ENCODE measurements at regions not wholly inside any gene's neighbourhood (a gene's known extent, or its start where the extent isn't known, plus 50 kb on each side); places are given as distances from the start of the nearest gene placed in this dataset.

GRCh38 chr22:48179571-48180546, 1417.4 kb downstream of the TBC1D22A start:
- no peak overlapping the region for H3K4me3 ChIP-seq
- WGBS, 2 donors: 86 to 87% methylated on average over 15 of the region's 15 CpGs
- DNase-seq: no peak
- no peak for TF ChIP-seq CTCF (IDR thresholded peaks at IDR 0.05)
- TF ChIP-seq EP300 (IDR thresholded peaks at IDR 0.05): no peak
- TF ChIP-seq POLR2A (IDR thresholded peaks at IDR 0.05): no peak
- no peaks in the 10 kb centered on the region for H3K9me3 ChIP-seq
- H3K36me3 ChIP-seq: no peaks in the 10 kb centered on the region
- H3K27me3 ChIP-seq: no peaks in the 10 kb centered on the region
- H3K4me1 ChIP-seq: no peaks in the 10 kb centered on the region
- no peak overlapping the region for H3K27ac ChIP-seq
- intact Hi-C loops (cut with DNase I): no loop called here

- Histone ChIP-seq H3K27ac (no peak overlapping the region), H3K9me3 (no peaks in the 10 kb centered on the region), H3K27me3 (no peaks in the 10 kb centered on the region), H3K36me3 (no peaks in the 10 kb centered on the region), H3K4me1 (no peaks in the 10 kb centered on the region), H3K4me3 (no peak overlapping the region)
- 92 to 95% methylated on average over 7 of the region's 7 CpGs for WGBS, 2 donors
- DNase-seq: no peak
- intact Hi-C loops (cut with DNase I): no loop called here
- no peak for TF ChIP-seq CTCF (IDR thresholded peaks at IDR 0.05)
- TF ChIP-seq POLR2AphosphoS5 (IDR thresholded peaks at IDR 0.05): no peak
- TF ChIP-seq POLR2A (IDR thresholded peaks at IDR 0.05): no peak
- TF ChIP-seq EP300 (IDR thresholded peaks at IDR 0.05): no peak
These were observed 1416.1 kb downstream of the TBC1D22A start for GRCh38 chr22:48178536-48178935.

GRCh38 chr22:48177631-48178030, 1415.2 kb downstream of the TBC1D22A start:
- H3K9me3 ChIP-seq: no peaks in the 10 kb centered on the region
- intact Hi-C loops (cut with DNase I): no loop called here
- no peak for DNase-seq
- no peak overlapping the region for H3K4me3 ChIP-seq
- no peaks in the 10 kb centered on the region for H3K36me3 ChIP-seq
- TF ChIP-seq POLR2A (IDR thresholded peaks at IDR 0.05): no peak
- no peak for TF ChIP-seq POLR2AphosphoS5 (IDR thresholded peaks at IDR 0.05)
- no peaks in the 10 kb centered on the region for H3K27me3 ChIP-seq
- 92% methylated on average over 5 of the region's 5 CpGs for WGBS, 2 donors
- no peak overlapping the region for H3K27ac ChIP-seq
- H3K4me1 ChIP-seq: no peaks in the 10 kb centered on the region

- no peak overlapping the region for H3K4me3 ChIP-seq
- no peaks in the 10 kb centered on the region for H3K27me3 ChIP-seq
- H3K27ac ChIP-seq: no peak overlapping the region
- H3K9me3 ChIP-seq: no peaks in the 10 kb centered on the region
- TF ChIP-seq EP300 (IDR thresholded peaks at IDR 0.05) (no peak), CTCF (IDR thresholded peaks at IDR 0.05) (no peak)
- H3K36me3 ChIP-seq: no peaks in the 10 kb centered on the region
- WGBS, 2 donors: 87 to 93% methylated on average over 2 of the region's 2 CpGs
- no peaks in the 10 kb centered on the region for H3K4me1 ChIP-seq
- intact Hi-C loops (cut with DNase I): no loop called here
- DNase-seq: no peak
These were observed 1413.3 kb downstream of the TBC1D22A start for GRCh38 chr22:48175721-48176120.

GRCh38 chr22:48173773-48174160, 1411.3 kb downstream of the TBC1D22A start:
- H3K27me3 ChIP-seq: no peaks in the 10 kb centered on the region
- no peaks in the 10 kb centered on the region for H3K36me3 ChIP-seq
- H3K9me3 ChIP-seq: no peaks in the 10 kb centered on the region
- no peak overlapping the region for H3K4me3 ChIP-seq
- intact Hi-C loops (cut with DNase I): no loop called here
- H3K27ac ChIP-seq: no peak overlapping the region
- no peak for DNase-seq
- TF ChIP-seq POLR2A (IDR thresholded peaks at IDR 0.05) (no peak), EP300 (IDR thresholded peaks at IDR 0.05) (no peak), POLR2AphosphoS5 (IDR thresholded peaks at IDR 0.05) (no peak), CTCF (IDR thresholded peaks at IDR 0.05) (no peak)
- H3K4me1 ChIP-seq: no peaks in the 10 kb centered on the region
- 67 to 83% methylated on average over 7 of the region's 7 CpGs for WGBS, 2 donors
